ENCODE measurements at regions not wholly inside any gene's neighbourhood (a gene's known extent, or its start where the extent isn't known, plus 50 kb on each side); places are given as distances from the start of the nearest gene placed in this dataset.

DNA sequence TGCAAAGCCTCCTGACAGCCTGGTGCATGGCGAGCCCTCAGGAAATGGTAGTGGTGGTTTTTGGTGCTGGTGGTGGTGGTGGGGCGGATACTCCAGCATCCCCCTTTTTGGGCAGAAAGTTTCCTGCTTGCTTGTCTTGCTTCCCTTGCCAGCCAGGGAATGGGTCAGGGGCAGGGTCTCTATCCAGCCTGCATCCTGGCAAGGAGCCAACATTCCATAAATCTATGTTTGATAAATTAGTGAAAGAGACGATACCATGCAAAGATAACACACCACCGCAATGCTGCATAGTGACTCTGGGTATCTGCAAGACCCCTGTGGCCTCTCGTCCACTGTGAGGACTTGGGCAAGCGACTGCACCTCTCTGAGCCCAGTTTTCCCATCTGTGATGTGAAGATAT is 246.2 kb downstream of the LRFN2 start:
- no peak for DNase-seq

DNA sequence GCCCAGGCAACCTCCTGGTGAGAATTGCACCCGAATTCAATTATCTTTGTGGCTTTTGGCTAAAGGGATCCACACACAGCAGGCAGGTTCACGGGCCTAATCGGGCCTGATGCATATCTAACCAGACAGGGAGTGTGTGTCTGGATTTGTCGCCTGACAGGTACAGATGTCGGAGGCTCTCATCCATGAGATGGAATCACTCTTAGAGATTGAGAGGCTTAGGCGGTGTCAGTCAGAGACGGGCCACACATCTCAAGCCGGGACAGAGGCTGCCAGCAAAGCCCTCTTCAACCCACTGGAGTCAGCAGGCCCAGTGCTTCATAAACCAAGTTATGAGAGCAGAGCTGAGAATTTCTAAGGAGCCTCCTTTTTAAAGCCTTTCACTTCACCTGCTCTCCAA is 247.0 kb downstream of the LRFN2 start:
- DNase-seq, result no peak

DNA sequence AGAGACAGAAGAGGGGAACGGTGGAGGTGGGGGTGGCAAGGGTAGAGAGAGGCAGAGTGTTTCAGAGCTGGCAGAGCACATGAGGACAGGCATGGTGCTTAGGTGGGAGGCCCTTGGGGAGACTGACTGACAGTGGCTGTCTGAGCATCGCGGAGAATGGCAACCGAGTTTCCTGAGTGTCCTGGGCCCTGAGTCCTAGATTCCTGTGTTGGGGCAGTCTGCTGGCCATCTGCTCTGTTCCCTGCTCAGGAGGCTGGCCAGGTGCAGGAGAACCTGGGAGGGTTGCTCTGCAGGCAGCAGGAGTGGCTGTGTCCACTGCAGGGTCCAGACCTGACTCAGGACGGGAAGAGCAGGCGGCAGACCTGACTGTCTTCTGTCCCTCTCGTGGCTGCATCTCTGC is 248.9 kb downstream of the LRFN2 start:
- no peak for DNase-seq

DNA sequence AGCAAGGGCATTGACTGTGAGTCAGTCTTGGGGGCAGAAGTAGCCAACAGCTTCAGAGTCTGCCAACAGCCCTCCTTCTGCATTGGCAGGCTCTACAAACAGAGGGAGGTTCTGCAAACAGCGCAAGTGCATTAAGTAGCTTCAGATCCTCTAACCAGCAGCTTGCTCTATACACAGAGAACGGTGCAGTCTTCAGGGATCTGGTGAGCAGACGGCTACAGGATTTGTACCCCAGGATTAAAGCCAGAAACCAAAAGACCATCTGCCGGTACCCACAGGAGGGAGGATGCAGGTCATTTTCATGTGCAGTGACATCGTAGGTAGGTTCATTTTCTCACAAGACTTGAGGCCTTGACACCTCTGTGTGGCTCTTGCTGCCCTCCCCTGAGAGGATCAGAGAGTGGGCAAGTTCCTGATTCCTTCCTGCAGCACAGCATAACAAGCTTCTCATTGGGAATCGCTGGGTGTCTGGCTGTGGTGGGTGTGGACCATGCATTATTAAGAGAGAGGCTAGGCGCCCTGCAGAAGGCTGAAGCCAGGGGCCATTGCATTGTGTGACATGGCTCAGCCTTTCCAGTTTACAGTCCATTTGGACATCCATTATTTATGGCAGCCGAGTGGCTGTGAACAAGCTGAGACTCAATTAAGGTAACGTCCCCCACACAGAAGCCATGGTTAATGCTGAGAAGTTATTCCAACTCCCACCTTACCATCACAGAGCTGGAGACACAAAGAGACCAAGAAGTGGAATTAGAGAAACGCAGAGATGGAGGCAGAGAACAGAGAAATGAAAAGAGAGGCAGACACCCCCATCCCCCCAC is 250.0 kb downstream of the LRFN2 start:
- no peak for DNase-seq

DNA sequence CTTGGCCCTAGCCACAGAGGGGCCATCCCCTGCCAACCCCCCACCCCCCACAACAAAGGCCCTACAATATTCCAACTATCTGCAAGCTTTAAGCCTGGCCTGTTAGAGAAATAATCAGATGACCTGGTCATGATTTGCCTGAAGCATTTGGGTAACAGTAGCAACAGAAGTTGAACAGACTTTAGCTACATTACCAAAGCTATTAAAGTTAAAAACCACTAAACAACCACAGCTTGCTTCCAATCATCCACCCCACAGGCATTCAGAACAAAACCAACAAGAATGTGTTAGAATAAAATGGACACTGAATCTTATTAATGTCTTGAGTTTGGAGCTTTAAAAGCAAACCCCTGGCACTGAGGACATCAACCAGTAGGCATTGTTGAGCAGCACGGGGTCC is 250.9 kb downstream of the LRFN2 start:
- DNase-seq, result no peak

DNA sequence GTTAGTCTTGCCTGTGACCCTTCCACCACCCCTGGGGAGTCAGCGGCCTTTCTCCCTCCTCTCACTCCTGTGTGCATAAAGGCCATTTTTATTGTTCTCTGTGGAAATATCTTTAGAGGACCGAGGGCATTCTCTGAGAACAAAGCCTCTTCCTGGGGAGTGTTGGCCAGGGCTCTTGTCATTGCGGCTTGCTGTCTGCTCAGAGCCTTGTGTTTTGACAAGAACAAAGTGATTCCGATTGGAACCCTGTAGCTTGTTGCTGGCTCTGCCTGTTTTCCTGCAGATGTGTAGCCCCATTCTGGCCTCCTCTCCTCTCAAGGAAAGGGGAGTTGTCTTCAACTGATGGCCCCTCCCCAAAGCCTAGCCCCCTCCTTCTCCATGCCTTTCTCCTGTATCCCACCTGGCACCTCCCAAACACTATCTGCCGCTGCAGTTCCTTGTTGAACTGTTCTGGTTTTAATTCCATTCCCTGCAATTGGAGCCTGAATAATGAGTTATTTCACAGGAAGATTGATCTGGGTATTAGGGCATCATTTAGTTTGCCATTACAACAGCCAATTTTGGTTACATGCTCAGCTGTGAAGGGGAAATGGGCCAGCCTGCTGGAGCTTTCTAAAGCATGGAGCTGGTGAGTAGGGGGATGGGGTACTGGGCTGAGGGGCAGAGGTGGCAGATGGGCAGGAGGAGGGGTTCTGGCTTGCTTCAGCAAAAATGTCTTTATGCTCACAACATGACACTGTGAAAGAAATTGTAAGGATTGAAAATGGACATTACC is 252.5 kb downstream of the LRFN2 start:
- DNase-seq, result no peak

DNA sequence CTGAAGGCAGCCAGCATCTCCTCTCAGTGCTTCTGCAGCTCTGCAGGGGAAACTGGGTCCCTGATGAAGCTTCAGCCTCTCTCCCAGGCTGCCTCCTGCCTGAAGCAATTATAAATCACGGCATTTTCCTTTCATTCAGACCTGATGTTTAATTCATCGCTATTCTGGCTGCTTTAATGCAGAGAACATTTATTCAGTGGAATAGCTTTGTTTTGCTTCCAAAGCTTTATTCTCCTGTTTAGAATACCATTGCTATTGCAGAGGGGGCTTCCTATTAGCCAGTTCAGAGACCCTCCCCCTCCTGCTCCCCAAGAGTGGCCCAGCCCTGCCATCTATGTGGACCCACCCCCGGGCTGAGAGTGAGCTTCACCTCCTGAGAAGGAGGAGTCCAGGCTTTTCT is 255.6 kb downstream of the LRFN2 start:
- no peak for DNase-seq

DNA sequence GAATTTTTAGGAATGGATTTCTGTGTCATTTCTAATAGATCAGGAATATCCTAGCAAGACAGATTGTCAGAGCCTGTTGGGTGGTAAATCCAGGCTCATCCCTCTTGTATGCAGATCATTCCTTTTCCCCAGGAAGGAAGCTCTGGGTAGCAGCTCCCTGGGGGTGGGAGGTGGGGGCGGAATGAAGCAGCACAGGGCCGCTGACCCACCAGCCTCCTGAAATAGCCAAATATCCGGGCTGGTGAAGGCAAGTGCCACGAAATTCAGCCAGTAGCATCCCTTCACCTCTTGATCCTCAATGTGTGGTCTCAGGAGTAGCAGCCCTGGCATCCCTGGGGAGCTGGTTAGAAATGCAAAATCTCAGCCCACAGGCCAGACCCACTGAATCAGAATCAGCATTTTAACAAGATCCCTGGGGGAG is 256.9 kb downstream of the LRFN2 start:
- DNase-seq, result no peak

DNA sequence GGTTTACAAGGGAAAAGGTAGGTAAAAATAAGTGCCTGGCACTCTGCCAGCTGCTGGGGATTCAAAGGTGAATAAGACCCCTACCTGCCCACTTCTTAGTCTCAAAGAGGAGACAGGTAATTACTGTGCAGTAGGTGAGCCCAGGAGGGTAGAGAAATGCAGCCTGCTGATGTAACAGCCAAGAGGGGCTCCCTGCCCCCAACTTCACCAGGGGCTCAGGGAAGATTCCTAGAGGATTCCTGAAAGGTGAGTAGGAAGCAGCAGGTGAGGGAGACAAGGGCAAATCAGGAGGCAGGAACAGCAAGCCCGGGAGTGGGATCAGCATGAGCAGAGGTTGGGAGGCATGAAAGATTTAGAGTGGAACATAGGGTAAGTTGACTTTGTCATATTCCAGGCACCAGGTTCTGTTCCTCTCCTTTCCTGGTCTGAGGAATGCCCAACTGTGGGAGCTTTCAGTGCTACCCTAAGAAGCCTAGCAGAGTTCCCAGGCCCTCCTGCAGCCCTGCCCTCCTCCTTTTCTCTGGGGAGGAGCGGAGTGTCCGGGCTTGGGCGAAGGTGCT is 258.1 kb downstream of the LRFN2 start:
- no peak for DNase-seq

DNA sequence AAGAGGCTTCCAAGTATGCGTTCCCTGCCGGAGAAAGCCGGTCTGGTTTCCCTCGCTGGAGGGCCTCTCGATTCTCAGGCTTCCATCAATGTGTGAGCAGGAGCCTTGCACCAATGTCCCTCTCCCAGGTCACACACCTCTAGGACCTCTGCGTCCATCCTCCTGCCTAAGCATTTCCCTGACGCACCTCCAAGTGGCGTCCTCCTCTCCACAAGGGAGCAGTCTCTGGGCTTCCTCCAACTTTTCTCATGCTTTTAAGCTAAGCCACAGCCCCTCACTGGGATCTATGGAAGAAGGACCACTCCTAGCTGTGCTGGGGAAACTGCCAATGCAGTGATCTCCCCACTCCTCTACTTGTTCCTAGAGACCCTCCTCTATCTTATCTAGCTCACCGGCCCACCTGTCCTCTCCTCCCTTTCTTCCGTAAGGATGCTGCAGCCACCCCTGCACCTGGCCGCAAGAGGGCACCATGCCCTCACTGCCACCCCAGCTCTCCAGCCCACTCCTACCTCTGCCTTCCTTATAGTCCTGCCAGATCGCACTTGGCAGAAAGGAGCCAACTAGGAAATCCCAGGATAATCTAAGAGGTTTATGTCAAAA is 258.7 kb downstream of the LRFN2 start:
- DNase-seq, result no peak

DNA sequence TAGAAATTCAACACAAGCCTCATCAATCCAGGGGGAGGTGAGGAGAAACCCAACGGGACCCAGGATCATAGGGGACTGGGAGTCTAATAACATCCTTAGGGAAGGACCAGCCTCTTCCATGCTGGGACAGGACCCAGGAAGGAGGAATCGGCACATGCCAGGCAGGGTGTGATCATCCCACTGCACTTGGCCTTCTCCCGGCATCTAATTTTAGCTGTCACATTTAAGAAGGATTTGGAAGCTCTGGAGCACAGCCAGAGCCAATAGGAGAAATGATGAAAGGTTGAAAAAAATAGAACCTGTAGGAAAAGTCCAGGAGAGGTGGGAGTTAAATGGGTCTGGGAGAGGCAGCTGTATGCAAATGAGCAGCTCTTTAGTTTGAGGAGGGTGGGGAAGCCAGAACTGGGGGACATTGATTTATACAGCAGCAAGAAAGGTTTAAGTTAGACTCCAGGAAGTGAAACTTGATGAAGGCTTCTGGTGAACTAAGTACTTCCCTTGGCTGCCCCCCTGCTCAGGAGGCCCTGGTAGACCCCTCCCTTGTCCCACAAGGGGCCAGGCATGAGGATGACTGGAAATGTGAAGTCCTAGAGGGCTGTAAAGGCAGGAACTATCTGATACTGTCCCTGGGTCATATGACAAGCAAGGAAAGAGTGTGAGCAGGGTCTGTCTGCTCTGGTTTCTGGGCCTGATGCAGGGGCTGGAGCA is 260.3 kb downstream of the LRFN2 start:
- DNase-seq, result no peak

DNA sequence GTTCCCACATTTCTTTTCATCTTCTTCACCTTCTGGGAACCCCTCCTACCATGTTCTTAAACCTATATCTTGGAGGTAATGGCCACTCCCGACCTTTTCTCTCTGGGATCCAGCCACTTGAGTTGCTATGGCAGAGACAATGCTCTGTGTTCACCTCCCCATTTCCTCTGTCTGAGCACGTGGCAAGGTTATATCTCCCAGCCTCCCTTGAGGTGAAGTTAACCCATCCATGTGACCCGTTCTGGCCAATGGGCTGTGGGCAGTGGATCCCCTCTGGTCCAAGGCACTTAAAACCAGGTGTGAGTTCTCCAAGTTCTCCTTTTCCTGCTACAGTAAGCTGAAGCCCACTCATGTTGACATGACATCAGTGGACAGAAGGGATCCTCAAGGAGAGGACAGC is 261.4 kb downstream of the LRFN2 start:
- DNase-seq, result no peak

DNA sequence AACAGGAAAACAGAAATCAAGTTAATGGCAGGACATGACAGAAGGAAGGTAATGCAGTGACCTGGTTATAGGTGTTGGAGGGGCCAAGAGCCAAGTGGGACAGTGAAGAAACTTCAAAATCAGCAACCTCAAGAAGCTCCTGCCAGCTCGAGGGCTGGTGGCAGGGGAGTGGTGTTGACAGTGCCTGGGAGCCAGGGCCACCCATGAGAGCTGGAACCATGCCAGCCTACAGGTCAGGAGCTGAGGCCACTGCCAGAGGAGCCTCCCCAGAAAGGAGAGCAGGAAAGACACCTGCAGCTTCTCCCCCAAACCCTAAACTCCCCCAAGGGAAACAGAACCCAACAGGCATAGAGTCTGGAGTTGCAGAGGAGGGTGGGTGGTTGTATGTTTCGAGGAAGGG is 262.1 kb downstream of the LRFN2 start:
- no peak for DNase-seq

DNA sequence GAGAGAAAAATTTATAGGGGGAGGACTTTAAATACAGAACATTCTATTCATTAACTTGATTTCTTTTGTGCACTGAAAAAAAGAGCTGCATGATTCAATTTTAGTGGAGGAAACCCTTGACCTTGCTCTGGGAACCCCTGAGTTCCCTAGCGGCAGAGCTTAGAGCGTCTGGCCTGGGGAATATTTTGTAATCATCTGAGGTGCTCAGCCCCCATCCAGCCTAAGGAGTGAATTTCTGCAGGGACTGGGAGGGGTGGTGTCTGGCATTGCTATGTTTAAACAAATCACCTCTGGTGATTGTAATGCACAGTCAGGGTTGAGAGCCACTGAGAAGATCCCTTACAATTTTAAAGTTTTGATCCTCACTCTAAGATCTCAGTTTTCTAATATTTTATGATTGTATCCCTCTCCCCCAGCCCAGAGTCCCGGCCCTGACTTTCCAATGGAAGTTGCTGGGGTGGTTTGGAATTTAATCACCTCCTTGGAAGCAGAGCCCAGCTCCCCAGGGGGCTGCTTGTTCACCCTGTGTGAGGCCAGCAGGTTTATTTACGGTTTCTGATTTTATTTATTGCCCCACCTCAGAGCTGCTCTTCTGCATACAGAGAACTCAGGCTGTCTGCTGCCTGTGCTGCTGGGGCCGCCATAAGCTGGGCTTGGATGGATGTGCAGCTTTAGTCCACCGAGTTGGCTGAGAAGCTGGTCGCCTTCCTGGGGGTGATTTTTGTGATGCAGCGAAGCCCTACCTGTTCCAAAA is 263.1 kb downstream of the LRFN2 start:
- DNase-seq, result no peak

DNA sequence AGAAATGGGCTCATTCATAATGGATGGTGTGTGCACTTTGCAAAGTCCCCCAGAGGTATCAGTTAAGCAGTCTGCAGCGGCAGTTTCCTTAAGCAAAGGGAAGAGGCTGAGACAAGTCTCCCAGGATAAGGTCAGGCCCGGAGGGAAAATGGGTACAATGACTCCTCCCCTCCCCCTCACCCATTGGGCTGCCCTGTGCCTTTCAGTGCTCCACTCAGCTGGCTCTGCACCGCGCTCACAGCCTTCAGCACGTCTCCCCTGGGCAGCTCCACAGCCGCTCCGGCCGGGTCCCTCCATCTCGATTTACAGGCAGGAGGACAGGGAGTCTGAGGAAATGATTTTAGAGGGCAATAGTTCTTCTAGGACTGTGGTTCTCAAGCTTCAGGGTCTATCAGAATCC is 264.8 kb downstream of the LRFN2 start:
- no peak for DNase-seq

DNA sequence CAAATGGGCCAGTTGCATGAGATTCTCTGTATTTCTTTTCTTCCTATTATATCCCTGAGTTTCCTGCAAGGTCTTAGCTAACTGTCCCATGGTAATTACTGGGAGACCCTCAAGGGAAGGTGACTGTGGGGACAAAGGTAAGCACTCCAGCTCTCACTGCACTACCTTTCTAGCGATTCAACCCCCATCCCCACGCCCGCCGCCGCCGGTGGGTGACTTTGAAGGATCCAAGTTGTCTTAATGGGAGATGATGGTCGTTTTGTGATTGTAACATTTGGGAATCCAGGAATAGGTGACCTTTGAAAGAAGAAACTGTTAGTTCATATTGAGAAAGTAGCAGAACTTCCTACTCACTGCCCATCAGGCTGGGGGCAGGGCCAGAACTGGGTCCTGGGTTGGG is 265.5 kb downstream of the LRFN2 start:
- DNase-seq, result no peak

DNA sequence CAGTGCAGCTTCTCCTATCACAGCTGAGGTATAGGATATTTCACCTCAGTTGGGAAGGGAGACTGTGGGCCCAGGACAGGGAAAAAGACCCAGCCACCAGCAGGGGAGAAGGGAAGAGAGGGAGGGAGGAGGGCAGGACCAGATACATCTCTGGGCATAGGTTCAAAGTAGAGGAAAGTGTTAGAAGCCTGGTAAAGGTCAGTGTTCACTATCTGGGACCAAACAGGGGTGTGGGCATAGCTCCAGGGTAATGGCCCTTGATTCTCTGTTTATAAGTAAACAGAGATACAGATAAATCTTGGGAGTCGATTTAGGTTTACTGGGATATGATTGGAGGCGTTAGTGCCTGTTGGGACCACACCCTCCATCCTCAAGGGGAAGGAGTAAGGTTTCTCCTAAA is 266.2 kb downstream of the LRFN2 start:
- no peak for DNase-seq

DNA sequence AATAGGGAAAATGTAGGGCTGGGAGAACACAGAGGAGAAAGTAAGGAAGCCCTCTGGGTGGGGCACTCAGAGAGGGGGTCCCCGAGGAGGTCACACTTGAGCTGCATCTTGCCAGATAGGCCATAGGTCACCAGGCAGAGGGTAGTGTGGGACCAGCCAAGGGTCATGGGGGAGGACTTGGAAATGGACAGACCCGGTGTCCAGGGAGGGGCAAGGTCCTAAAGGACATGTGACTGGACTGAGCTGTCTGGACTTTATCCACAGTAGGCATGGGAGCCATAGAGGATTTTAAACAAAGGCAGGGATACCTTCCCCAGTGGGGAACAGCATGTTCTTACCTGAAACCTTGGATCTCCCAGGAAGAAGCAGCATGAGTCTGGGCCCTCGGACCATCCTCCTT is 266.7 kb downstream of the LRFN2 start:
- no peak for DNase-seq

DNA sequence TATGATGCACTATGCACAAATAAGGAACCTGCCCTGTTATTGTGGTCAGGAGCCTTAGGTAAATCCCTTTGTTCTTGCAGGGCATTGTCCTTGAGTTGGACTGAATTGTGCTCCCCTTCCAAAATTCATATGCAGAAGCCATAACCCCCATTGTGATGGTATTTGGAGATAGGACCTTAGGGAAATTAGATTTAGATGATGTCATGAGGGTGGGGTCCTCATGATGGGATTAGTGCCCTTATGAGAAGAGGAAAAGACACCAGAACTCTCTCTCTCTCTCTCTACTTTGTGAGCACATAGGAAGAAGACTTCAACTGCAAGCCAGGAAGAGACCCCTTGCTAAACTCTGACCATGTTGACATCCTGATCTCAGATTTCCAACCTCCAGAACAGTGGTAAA is 268.0 kb downstream of the LRFN2 start:
- no peak for DNase-seq

DNA sequence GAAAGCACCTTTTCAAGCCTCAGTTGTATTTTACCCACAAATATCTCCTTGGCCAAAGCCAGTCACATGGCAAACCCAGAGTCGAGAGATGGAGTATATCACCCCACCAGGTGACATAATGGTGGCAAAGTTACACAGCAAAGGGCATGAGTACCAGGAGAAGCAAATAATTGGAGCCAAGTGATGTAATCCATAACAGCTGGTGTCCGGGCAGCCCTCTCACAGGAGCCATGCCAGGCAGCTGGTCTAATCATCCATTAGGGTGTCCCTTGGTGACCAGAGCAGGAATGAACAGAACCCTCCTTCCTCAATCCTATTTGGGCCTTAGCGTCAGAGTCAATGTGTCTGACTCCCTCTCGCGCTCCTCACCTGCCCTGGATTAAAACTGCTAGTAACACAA is 272.1 kb downstream of the LRFN2 start:
- no peak for DNase-seq

DNA sequence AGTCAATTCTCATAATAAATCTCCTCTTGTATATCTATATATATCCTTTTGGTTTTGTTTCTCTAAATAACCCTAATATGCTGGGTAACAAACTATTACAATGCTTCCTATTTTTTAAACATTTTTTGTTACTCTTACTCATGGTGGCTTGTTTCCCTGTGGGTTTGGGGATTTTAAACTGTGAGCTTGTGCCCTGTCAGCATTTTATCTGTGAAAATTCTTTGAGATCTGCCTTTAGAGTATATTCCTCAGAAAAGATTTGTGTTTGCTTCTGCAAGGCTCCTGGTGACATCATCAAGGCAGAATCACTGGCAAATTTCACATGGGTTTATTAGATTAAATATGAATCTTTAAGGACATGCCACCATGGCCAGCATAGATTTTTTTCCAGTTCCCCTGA is 273.6 kb downstream of the LRFN2 start:
- DNase-seq, result no peak

Data from KG1 (cell line).